MV-4-11 (cell line): ENCODE measurements at regions not wholly inside any gene's neighbourhood (a gene's known extent, or its start where the extent isn't known, plus 50 kb on each side); places are given as distances from the start of the nearest gene placed in this dataset.
"Not testable (repeated sequence)": the region's sequence is repeated elsewhere in the genome, so short reads cannot be mapped to it uniquely, and the experiment has no call there.

Source experiments
- DNase-seq: peaks from one replicate; lab custom pipeline; 2025; lab: John Stamatoyannopoulos, UW

GRCh38 chr4:52157071-52157470 lies 106.0 kb downstream of the SPATA18 start:
- DNase-seq: not testable (repeated sequence)

GRCh38 chr4:52157641-52158316 lies 106.7 kb downstream of the SPATA18 start:
- DNase-seq: no peak

GRCh38 chr4:52160859-52161258 lies 109.8 kb downstream of the SPATA18 start:
- no peak for DNase-seq

GRCh38 chr4:52164116-52164515 lies 113.0 kb downstream of the SPATA18 start:
- DNase-seq: no peak

- DNase-seq: peak; percentile 21
Measured at GRCh38 chr4:52172166-52172565, 121.1 kb downstream of the SPATA18 start.

- DNase-seq: peak; percentile 20
Measured at GRCh38 chr4:52173470-52174045, 122.5 kb downstream of the SPATA18 start.

GRCh38 chr4:52187603-52188002 lies 136.5 kb downstream of the SPATA18 start:
- no peak for DNase-seq

GRCh38 chr4:52192001-52192400 lies 140.9 kb downstream of the SPATA18 start:
- DNase-seq: no peak

GRCh38 chr4:52192721-52193135 lies 141.6 kb downstream of the SPATA18 start:
- DNase-seq: no peak

GRCh38 chr4:52195869-52196268 lies 144.8 kb downstream of the SPATA18 start:
- DNase-seq: no peak

- DNase-seq: no peak
Measured at GRCh38 chr4:52196606-52197130, 145.6 kb downstream of the SPATA18 start.

- DNase-seq: no peak
Measured at GRCh38 chr4:52197306-52197705, 146.2 kb downstream of the SPATA18 start.

GRCh38 chr4:52198294-52198693 lies 147.2 kb downstream of the SPATA18 start:
- DNase-seq: no peak

GRCh38 chr4:52199574-52200338 lies 148.7 kb downstream of the SPATA18 start:
- DNase-seq: no peak

GRCh38 chr4:52200339-52200725 lies 149.2 kb downstream of the SPATA18 start:
- DNase-seq: no peak

- DNase-seq: no peak
Measured at GRCh38 chr4:52201715-52202114, 150.6 kb downstream of the SPATA18 start.

GRCh38 chr4:52202251-52202779 lies 151.2 kb downstream of the SPATA18 start:
- no peak for DNase-seq

GRCh38 chr4:52202931-52203330 lies 151.8 kb downstream of the SPATA18 start:
- no peak for DNase-seq

- DNase-seq: no peak
Measured at GRCh38 chr4:52203351-52203750, 152.2 kb downstream of the SPATA18 start.

- DNase-seq: no peak
Measured at GRCh38 chr4:52204921-52205320, 153.8 kb downstream of the SPATA18 start.

GRCh38 chr4:52207146-52207545 lies 156.0 kb downstream of the SPATA18 start:
- not testable (repeated sequence) for DNase-seq

GRCh38 chr4:52212702-52213101 lies 161.6 kb downstream of the SPATA18 start:
- no peak for DNase-seq

GRCh38 chr4:52231526-52231925 lies 180.4 kb downstream of the SPATA18 start:
- DNase-seq: no peak
